ENCODE measurements at regions not wholly inside any gene's neighbourhood (a gene's known extent, or its start where the extent isn't known, plus 50 kb on each side); places are given as distances from the start of the nearest gene placed in this dataset.

DNA sequence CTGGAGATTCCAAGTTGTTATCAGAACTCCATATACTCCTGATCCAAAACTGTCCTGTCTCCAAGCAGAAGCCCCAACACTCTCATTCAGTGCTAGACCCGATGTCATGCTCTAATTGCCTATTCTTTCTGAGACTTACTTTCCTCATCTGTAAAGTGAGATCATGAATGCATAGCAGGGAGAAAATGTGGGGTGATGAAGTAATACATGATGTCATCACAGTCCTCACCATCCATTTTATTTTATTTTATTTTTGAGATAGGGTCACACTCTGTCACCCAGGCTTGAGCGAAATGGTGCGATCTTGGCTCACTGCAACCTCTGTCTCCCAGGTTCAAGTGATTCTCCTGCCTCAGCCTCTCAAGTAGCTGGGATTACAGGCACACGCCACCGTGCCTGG lies 1554.0 kb upstream of the ADGRL3 start:
- TF ChIP-seq, protein P1, sequence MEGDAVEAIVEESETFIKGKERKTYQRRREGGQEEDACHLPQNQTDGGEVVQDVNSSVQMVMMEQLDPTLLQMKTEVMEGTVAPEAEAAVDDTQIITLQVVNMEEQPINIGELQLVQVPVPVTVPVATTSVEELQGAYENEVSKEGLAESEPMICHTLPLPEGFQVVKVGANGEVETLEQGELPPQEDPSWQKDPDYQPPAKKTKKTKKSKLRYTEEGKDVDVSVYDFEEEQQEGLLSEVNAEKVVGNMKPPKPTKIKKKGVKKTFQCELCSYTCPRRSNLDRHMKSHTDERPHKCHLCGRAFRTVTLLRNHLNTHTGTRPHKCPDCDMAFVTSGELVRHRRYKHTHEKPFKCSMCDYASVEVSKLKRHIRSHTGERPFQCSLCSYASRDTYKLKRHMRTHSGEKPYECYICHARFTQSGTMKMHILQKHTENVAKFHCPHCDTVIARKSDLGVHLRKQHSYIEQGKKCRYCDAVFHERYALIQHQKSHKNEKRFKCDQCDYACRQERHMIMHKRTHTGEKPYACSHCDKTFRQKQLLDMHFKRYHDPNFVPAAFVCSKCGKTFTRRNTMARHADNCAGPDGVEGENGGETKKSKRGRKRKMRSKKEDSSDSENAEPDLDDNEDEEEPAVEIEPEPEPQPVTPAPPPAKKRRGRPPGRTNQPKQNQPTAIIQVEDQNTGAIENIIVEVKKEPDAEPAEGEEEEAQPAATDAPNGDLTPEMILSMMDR (IDR thresholded peaks at IDR 0.05): no peak
- no peak for TF ChIP-seq EP300 (IDR thresholded peaks at IDR 0.05)
- TF ChIP-seq POLR2AphosphoS5 (IDR thresholded peaks at IDR 0.05): no peak

Measured in upper lobe of left lung (tissue), 4 donors.